B cell (primary cell): ENCODE measurements at regions not wholly inside any gene's neighbourhood (a gene's known extent, or its start where the extent isn't known, plus 50 kb on each side); places are given as distances from the start of the nearest gene placed in this dataset.

ENCODE experiments used
- ATAC-seq: fragments of 200-7000 bp; cut with Tn5 transposase; one replicate; pipeline ENCODE4 v1.10.0; 2021; ENCODE audit warnings: low read depth, mild to moderate bottlenecking, moderate number of reproducible peaks, moderate library complexity
- CTCF ChIA-PET: fragments of 350-600 bp; sonication (Branson Sonifier 250); formaldehyde crosslinking; loops from one replicate; lab custom pipeline; 2021; ENCODE audit warnings: antibody characterized with exemption, inconsistent platforms; lab: Charles Lee
- POLR2A ChIA-PET: fragments of 350-600 bp; sonication (Branson Sonifier 250); formaldehyde crosslinking; loops from one replicate; lab custom pipeline; 2021; ENCODE audit warnings: antibody characterized with exemption; lab: Charles Lee
- DNase-seq: peaks from one replicate; pipeline ENCODE4 v3.0.0; 2013
- H2AFZ ChIP-seq: 2 replicates; pipeline ENCODE4 v1.6.1; 2012; ENCODE audit warnings: mild to moderate bottlenecking, low read depth, low read length; ENCODE audit not compliant: insufficient read depth, poor library complexity, severe bottlenecking
- H3K27ac ChIP-seq, 2 donors: 1 replicate in 1 of 2; 2 replicates in 1 of 2; pipeline ENCODE4 v1.5.1; 2012 to 2013; ENCODE audit warnings: low read length in 2 of 2, mild to moderate bottlenecking in 2 of 2, moderate library complexity in 1 of 2
- H3K27me3 ChIP-seq, 4 experiments: fragments of 200-600 bp in 1 of 4; sonication (generic) in 1 of 4; replicated peaks in 1 of 4; 1 replicate in 2 of 4; 2 replicates in 2 of 4; pipeline versions ENCODE4 v1.6.1 to v1.7.0; 2013 to 2016; ENCODE audit warnings: low read length in 3 of 4, mild to moderate bottlenecking in 2 of 4, mixed read lengths in 1 of 4, moderate library complexity in 1 of 4; ENCODE audit not compliant: insufficient read depth in 4 of 4, control insufficient read depth in 3 of 4; ENCODE audit errors: control extremely low read depth in 1 of 4
- H3K36me3 ChIP-seq, 2 experiments: replicated peaks in 1 of 2; 1 replicate in 1 of 2; 2 replicates in 1 of 2; pipeline versions ENCODE4 v1.6.1 to v1.7.1; 2013; ENCODE audit warnings: low read length in 1 of 2; ENCODE audit not compliant: insufficient read depth in 2 of 2, control insufficient read depth in 1 of 2; ENCODE audit errors: control extremely low read depth in 1 of 2, extremely low read depth in 1 of 2
- H3K4me1 ChIP-seq, 2 donors: fragments of 200-600 bp in 1 of 2; sonication (generic) in 1 of 2; 1 replicate in 1 of 2; 2 replicates in 1 of 2; pipeline versions ENCODE4 v1.5.1 to v1.6.1; 2013 to 2017; ENCODE audit warnings: low read length in 2 of 2; ENCODE audit not compliant: control insufficient read depth in 2 of 2, insufficient read depth in 2 of 2
- H3K4me2 ChIP-seq: replicated peaks from 2 replicates; pipeline ENCODE3; 2012; ENCODE audit warnings: mild to moderate bottlenecking, low read depth, low read length; ENCODE audit not compliant: poor library complexity, severe bottlenecking
- H3K4me3 ChIP-seq, 5 experiments: fragments of 200-600 bp in 1 of 5; sonication (generic) in 1 of 5; 1 replicate in 3 of 5; 2 replicates in 2 of 5; pipeline versions ENCODE4 v1.5.1 to v1.7.0; 2011 to 2016; ENCODE audit warnings: low read length in 4 of 5, mild to moderate bottlenecking in 4 of 5, low read depth in 2 of 5, control low read depth in 1 of 5, moderate library complexity in 1 of 5; ENCODE audit not compliant: insufficient read depth in 1 of 5; ENCODE audit errors: control extremely low read depth in 1 of 5, extremely low read depth in 1 of 5
- H3K79me2 ChIP-seq: fragments of 200-600 bp; sonication (generic); one replicate; pipeline ENCODE4 v1.6.0; 2016; ENCODE audit warnings: low read length; ENCODE audit not compliant: control insufficient read depth, insufficient read depth
- H3K9ac ChIP-seq: fragments of 200-600 bp; sonication (generic); 2 replicates; pipeline ENCODE4 v1.6.1; 2017; ENCODE audit warnings: mild to moderate bottlenecking, low read length, moderate library complexity
- H3K9me3 ChIP-seq, 3 donors: one replicate each; pipeline versions ENCODE4 v1.6.1 to v1.7.1; 2013; ENCODE audit warnings: low read length in 2 of 3; ENCODE audit not compliant: control insufficient read depth in 2 of 3, insufficient read depth in 1 of 3; ENCODE audit errors: control extremely low read depth in 1 of 3
- H4K20me1 ChIP-seq: 2 replicates; pipeline ENCODE4 v1.6.0; 2012; ENCODE audit warnings: mild to moderate bottlenecking, low read length; ENCODE audit not compliant: insufficient read depth, control insufficient read depth, poor library complexity, severe bottlenecking
- H3K27ac Mint-ChIP-seq: one replicate; pipeline ENCODE4 v1.8.0; 2021; ENCODE audit warnings: mixed read lengths
- H3K27me3 Mint-ChIP-seq: one replicate; pipeline ENCODE4 v1.8.0; 2021; ENCODE audit warnings: mixed read lengths
- H3K4me1 Mint-ChIP-seq: one replicate; pipeline ENCODE4 v1.8.0; 2021; ENCODE audit warnings: mixed read lengths
- H3K4me3 Mint-ChIP-seq: one replicate; pipeline ENCODE4 v1.8.0; 2021; ENCODE audit warnings: mixed read lengths
- H3K9me3 Mint-ChIP-seq: one replicate; pipeline ENCODE4 v1.8.0; 2022; ENCODE audit warnings: mixed read lengths; ENCODE audit not compliant: insufficient read depth
- EZH2 ChIP-seq: IDR thresholded peaks from 2 replicates; pipeline ENCODE4 v1.6.1; 2012; ENCODE audit warnings: borderline replicate concordance, low read depth, mild to moderate bottlenecking, moderate library complexity, low read length; ENCODE audit not compliant: insufficient read depth, poor library complexity, severe bottlenecking
- WGBS: methylation state at CpG from one replicate; pipeline ENCODE4 v1.1.5; 2013; ENCODE audit warnings: missing lambda C conversion rate; ENCODE audit not compliant: insufficient coverage; 5-methylcytosine and 5-hydroxymethylcytosine counted together
- intact Hi-C: fragments of 100-400 bp; cut with micrococcal nuclease; formaldehyde crosslinking; loops from one replicate; pipeline ENCODE4 v1.10.0; 2022
- TF ChIP-seq, protein P1 (sequence below): fragments of 200-600 bp; IDR thresholded peaks from one replicate; pipeline ENCODE4 v1.8.0; 2022; ENCODE audit warnings: antibody characterized with exemption, mild to moderate bottlenecking

DNA sequence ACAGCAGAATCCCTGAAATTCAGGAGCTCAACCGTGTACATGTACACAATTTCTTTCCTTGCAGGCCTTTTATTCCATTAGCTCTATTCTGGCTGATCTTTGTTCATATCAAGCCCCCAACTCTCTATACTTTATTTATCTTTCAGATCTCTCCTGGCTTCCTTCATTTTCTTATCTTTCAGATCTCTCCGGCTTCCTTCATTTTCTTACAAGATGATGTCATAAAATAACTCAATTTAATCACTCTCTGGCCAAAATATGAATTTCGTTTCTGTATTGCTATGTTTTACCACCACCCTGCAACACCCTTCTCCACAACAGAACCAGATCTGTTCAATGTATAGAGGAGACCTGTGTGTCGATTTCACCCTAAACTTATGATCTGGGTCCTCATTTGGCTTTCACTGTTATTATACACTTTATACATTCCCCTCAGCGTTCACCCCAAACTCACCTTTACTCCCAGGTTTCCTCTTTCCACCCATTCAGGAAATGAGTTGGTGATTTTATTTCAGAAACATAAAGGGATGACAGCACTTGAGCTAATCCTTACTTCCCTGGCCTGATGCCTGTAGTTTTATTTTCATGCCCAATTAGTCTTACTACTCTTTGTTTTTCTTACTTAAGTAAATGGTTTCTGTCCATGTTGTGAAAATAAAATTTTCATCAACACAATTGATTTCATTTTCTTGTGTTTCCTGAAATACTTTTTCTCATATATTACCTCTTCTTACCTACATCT lies 195.5 kb downstream of the BCHE start:
- Mint-ChIP-seq H3K4me1 (no peaks in the 10 kb centered on the region), H3K27me3 (no peaks in the 10 kb centered on the region), H3K9me3 (no peaks in the 10 kb centered on the region), H3K4me3 (no peak overlapping the region), H3K27ac (no peak overlapping the region)
- Histone ChIP-seq H3K9ac (no peak overlapping the region), H2AFZ (no peak overlapping the region), H3K27ac (no peak overlapping the region), H3K4me1 (no peaks in the 10 kb centered on the region), H3K4me2 (no peak overlapping the region), H4K20me1 (no peaks in the 10 kb centered on the region), H3K27me3 (no peaks in the 10 kb centered on the region), H3K79me2 (no peaks in the 10 kb centered on the region), H3K4me3 (no peak overlapping the region), H3K9me3 (peaks cover 0 to 1% (median 0%) of the 10 kb centered on the region in 3 donors), H3K36me3 (no peaks in the 10 kb centered on the region)
- CTCF ChIA-PET, result no interaction called here
- no peak for TF ChIP-seq EZH2
- TF ChIP-seq, protein P1, sequence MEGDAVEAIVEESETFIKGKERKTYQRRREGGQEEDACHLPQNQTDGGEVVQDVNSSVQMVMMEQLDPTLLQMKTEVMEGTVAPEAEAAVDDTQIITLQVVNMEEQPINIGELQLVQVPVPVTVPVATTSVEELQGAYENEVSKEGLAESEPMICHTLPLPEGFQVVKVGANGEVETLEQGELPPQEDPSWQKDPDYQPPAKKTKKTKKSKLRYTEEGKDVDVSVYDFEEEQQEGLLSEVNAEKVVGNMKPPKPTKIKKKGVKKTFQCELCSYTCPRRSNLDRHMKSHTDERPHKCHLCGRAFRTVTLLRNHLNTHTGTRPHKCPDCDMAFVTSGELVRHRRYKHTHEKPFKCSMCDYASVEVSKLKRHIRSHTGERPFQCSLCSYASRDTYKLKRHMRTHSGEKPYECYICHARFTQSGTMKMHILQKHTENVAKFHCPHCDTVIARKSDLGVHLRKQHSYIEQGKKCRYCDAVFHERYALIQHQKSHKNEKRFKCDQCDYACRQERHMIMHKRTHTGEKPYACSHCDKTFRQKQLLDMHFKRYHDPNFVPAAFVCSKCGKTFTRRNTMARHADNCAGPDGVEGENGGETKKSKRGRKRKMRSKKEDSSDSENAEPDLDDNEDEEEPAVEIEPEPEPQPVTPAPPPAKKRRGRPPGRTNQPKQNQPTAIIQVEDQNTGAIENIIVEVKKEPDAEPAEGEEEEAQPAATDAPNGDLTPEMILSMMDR, result no peak
- WGBS, result 79% methylated on average over 3 of the region's 5 CpGs
- intact Hi-C loops, result no loop called here
- POLR2A ChIA-PET, result no interaction called here
- DNase-seq, result no peak
- ATAC-seq, result no peak

DNA sequence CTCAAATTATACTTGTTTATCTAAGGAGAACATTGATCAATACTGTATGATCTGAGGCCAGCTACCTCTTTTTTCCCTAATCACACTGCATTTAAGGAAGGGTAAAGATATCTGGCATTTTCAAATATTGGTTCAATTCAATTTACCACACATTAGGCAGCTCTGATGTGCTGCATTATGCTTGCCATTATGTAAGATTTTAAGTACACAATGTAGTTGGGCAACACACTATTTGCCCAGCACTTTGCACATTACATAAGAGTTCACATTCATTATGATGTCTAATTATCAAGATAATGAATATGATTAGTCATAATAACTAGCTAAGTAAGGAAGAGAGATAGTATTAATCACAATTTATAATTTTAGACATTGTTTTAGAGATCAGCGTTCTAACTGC lies 196.3 kb downstream of the BCHE start:
- Histone ChIP-seq H3K27me3 (no peaks in the 10 kb centered on the region), H3K27ac (no peak overlapping the region), H3K9me3 (peaks cover 0 to 1% (median under 1%) of the 10 kb centered on the region in 3 donors), H4K20me1 (no peaks in the 10 kb centered on the region), H3K4me3 (no peak overlapping the region), H3K36me3 (no peaks in the 10 kb centered on the region), H3K4me2 (no peak overlapping the region), H3K4me1 (no peaks in the 10 kb centered on the region), H3K9ac (no peak overlapping the region), H3K79me2 (no peaks in the 10 kb centered on the region), H2AFZ (no peak overlapping the region)
- TF ChIP-seq EZH2, result no peak
- TF ChIP-seq, protein P1, result no peak
- ATAC-seq (no peak), DNase-seq (no peak)
- no peak overlapping the region for H3K4me3 Mint-ChIP-seq
- H3K27ac Mint-ChIP-seq, result no peak overlapping the region
- intact Hi-C loops, result no loop called here
- no peaks in the 10 kb centered on the region for H3K4me1 Mint-ChIP-seq
- H3K27me3 Mint-ChIP-seq, result no peaks in the 10 kb centered on the region
- CTCF ChIA-PET, result no interaction called here
- no CpG with 5 or more reads among the region's 1 CpG for WGBS
- H3K9me3 Mint-ChIP-seq, result peaks cover 3% of the 10 kb centered on the region
- POLR2A ChIA-PET, result no interaction called here
